ENCODE measurements at regions not wholly inside any gene's neighbourhood (a gene's known extent, or its start where the extent isn't known, plus 50 kb on each side); places are given as distances from the start of the nearest gene placed in this dataset.

GRCh38 chr2:76019128-76019527 lies 308.4 kb upstream of the GCFC2 start:
- TF ChIP-seq, protein P1, sequence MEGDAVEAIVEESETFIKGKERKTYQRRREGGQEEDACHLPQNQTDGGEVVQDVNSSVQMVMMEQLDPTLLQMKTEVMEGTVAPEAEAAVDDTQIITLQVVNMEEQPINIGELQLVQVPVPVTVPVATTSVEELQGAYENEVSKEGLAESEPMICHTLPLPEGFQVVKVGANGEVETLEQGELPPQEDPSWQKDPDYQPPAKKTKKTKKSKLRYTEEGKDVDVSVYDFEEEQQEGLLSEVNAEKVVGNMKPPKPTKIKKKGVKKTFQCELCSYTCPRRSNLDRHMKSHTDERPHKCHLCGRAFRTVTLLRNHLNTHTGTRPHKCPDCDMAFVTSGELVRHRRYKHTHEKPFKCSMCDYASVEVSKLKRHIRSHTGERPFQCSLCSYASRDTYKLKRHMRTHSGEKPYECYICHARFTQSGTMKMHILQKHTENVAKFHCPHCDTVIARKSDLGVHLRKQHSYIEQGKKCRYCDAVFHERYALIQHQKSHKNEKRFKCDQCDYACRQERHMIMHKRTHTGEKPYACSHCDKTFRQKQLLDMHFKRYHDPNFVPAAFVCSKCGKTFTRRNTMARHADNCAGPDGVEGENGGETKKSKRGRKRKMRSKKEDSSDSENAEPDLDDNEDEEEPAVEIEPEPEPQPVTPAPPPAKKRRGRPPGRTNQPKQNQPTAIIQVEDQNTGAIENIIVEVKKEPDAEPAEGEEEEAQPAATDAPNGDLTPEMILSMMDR (IDR thresholded peaks at IDR 0.05; ENCODE audit: low read length) = no peak
- TF ChIP-seq EZH2phosphoT487 (IDR thresholded peaks at IDR 0.05; ENCODE audit: low read length) = no peak
